Peyer's patch (tissue), 4 donors: ENCODE measurements at regions not wholly inside any gene's neighbourhood (a gene's known extent, or its start where the extent isn't known, plus 50 kb on each side); places are given as distances from the start of the nearest gene placed in this dataset.
"Not testable (repeated sequence)": the region's sequence is repeated elsewhere in the genome, so short reads cannot be mapped to it uniquely, and the experiment has no call there.

Experiments
- POLR2A ChIP-seq, 2 donors: fragments of 450-650 bp; IDR thresholded peaks; one replicate each; pipeline ENCODE4 v1.5.1; 2017; ENCODE audit warnings: antibody characterized with exemption in 2 of 2, mild to moderate bottlenecking in 2 of 2, moderate library complexity in 2 of 2
- TF ChIP-seq, protein P1 (sequence below), 6 experiments: fragments of 450-650 bp in 4 of 6; fragments of 200-600 bp in 2 of 6; sonication (generic) in 1 of 6; IDR thresholded peaks; one replicate each; pipeline ENCODE4 v1.5.1; 2017 to 2019; ENCODE audit warnings: antibody characterized with exemption in 6 of 6, mild to moderate bottlenecking in 3 of 6, moderate library complexity in 1 of 6

GRCh38 chr2:90298126-90298755 is 1606.8 kb downstream of the RPIA start:
- TF ChIP-seq, protein P1, sequence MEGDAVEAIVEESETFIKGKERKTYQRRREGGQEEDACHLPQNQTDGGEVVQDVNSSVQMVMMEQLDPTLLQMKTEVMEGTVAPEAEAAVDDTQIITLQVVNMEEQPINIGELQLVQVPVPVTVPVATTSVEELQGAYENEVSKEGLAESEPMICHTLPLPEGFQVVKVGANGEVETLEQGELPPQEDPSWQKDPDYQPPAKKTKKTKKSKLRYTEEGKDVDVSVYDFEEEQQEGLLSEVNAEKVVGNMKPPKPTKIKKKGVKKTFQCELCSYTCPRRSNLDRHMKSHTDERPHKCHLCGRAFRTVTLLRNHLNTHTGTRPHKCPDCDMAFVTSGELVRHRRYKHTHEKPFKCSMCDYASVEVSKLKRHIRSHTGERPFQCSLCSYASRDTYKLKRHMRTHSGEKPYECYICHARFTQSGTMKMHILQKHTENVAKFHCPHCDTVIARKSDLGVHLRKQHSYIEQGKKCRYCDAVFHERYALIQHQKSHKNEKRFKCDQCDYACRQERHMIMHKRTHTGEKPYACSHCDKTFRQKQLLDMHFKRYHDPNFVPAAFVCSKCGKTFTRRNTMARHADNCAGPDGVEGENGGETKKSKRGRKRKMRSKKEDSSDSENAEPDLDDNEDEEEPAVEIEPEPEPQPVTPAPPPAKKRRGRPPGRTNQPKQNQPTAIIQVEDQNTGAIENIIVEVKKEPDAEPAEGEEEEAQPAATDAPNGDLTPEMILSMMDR (IDR thresholded peaks at IDR 0.05), result not testable (repeated sequence)
- not testable (repeated sequence) for TF ChIP-seq POLR2A (IDR thresholded peaks at IDR 0.05)
